HEK293 (cell line): ENCODE measurements at regions not wholly inside any gene's neighbourhood (a gene's known extent, or its start where the extent isn't known, plus 50 kb on each side); places are given as distances from the start of the nearest gene placed in this dataset.

Source experiments
- CTCF ChIA-PET: fragments of 350-600 bp; formaldehyde crosslinking; extraction: SDS; loops from one replicate; lab custom pipeline; 2021; ENCODE audit warnings: antibody characterized with exemption; lab: Yijun Ruan, JAX
- POLR2A ChIA-PET: fragments of 300-600 bp; formaldehyde crosslinking; extraction: SDS; loops from one replicate; lab custom pipeline; 2020; ENCODE audit warnings: antibody characterized with exemption, inconsistent platforms; lab: Yijun Ruan, JAX
- H3K27ac ChIP-seq: fragments of 200-500 bp; sonication (Bioruptor generic); 2 replicates; pipeline ENCODE4 v1.5.1; 2014; ENCODE audit warnings: low read depth, low read length, control low read depth, inconsistent platforms; ENCODE audit errors: extremely low read depth
- H3K36me3 ChIP-seq, 2 experiments: fragments of 200-500 bp in 1 of 2; sonication (Bioruptor generic) in 1 of 2; 1 replicate in 1 of 2; 2 replicates in 1 of 2; pipeline ENCODE4 v1.5.1; 2014 to 2017; ENCODE audit warnings: inconsistent platforms in 2 of 2, low read length in 2 of 2; ENCODE audit not compliant: control insufficient read depth in 2 of 2, insufficient read depth in 1 of 2
- H3K4me1 ChIP-seq: fragments of 200-500 bp; sonication (Bioruptor generic); 2 replicates; pipeline ENCODE4 v1.5.1; 2014; ENCODE audit warnings: mild to moderate bottlenecking, low read length, inconsistent platforms; ENCODE audit not compliant: control insufficient read depth, insufficient read depth
- H3K4me3 ChIP-seq: 2 replicates; pipeline ENCODE4 v1.5.1; 2011; ENCODE audit warnings: low read depth, mild to moderate bottlenecking, control low read depth, low read length, moderate library complexity
- H3K9me3 ChIP-seq: fragments of 200-500 bp; sonication (Bioruptor generic); 2 replicates; pipeline ENCODE4 v1.5.1; 2014; ENCODE audit warnings: low read depth, low read length, inconsistent platforms; ENCODE audit not compliant: control insufficient read depth, insufficient read depth
- AEBP2 ChIP-seq: fragments of 450-650 bp; formaldehyde crosslinking; IDR thresholded peaks from 2 replicates; pipeline ENCODE4 v1.5.1; 2016; ENCODE audit warnings: missing biosample characterization, missing genetic modification characterization, borderline replicate concordance
- BCL11B ChIP-seq: fragments of 450-650 bp; formaldehyde crosslinking; IDR thresholded peaks from 2 replicates; pipeline ENCODE4 v1.5.1; 2016; ENCODE audit warnings: low read depth, missing biosample characterization, missing genetic modification characterization
- GLIS1 ChIP-seq: fragments of 450-650 bp; formaldehyde crosslinking; IDR thresholded peaks from 2 replicates; pipeline ENCODE4 v1.5.1; 2016; ENCODE audit warnings: missing biosample characterization, missing genetic modification characterization
- GLIS2 ChIP-seq: fragments of 450-650 bp; formaldehyde crosslinking; IDR thresholded peaks from 2 replicates; pipeline ENCODE4 v1.5.1; 2016; ENCODE audit warnings: missing biosample characterization, missing genetic modification characterization
- HOXC10 ChIP-seq: sonication (generic); formaldehyde crosslinking; IDR thresholded peaks from 2 replicates; pipeline ENCODE4 v1.8.1; 2023; ENCODE audit warnings: mild to moderate bottlenecking, missing genetic modification reagents
- SETDB1 ChIP-seq: IDR thresholded peaks from one replicate; pipeline ENCODE4 v1.6.1; 2017; ENCODE audit warnings: mild to moderate bottlenecking, low read length, moderate library complexity, mixed read lengths; ENCODE audit not compliant: insufficient read length
- ZBTB10 ChIP-seq: fragments of 450-650 bp; formaldehyde crosslinking; IDR thresholded peaks from 2 replicates; pipeline ENCODE4 v1.5.1; 2016; ENCODE audit warnings: missing biosample characterization, missing genetic modification characterization
- ZNF10 ChIP-seq: fragments of 450-650 bp; formaldehyde crosslinking; IDR thresholded peaks from 2 replicates; pipeline ENCODE4 v1.5.1; 2017; ENCODE audit warnings: missing biosample characterization, missing genetic modification characterization
- ZNF202 ChIP-seq: fragments of 450-650 bp; formaldehyde crosslinking; IDR thresholded peaks from 2 replicates; pipeline ENCODE4 v1.5.1; 2016; ENCODE audit warnings: missing biosample characterization, missing genetic modification characterization, borderline replicate concordance
- ZNF324 ChIP-seq: fragments of 450-650 bp; formaldehyde crosslinking; IDR thresholded peaks from 2 replicates; pipeline ENCODE4 v1.5.1; 2016; ENCODE audit warnings: missing biosample characterization, missing genetic modification characterization
- ZNF404 ChIP-seq: fragments of 450-650 bp; formaldehyde crosslinking; IDR thresholded peaks from 2 replicates; pipeline ENCODE4 v1.5.1; 2017; ENCODE audit warnings: missing biosample characterization, missing genetic modification characterization
- ZNF423 ChIP-seq: fragments of 450-650 bp; formaldehyde crosslinking; IDR thresholded peaks from 2 replicates; pipeline ENCODE4 v1.5.1; 2016; ENCODE audit warnings: missing biosample characterization, missing genetic modification characterization
- ZNF510 ChIP-seq: fragments of 450-650 bp; formaldehyde crosslinking; IDR thresholded peaks from 2 replicates; pipeline ENCODE4 v1.5.1; 2018; ENCODE audit warnings: mild to moderate bottlenecking, missing genetic modification characterization, missing biosample characterization; ENCODE audit not compliant: insufficient replicate concordance
- ZNF530 ChIP-seq: fragments of 450-650 bp; formaldehyde crosslinking; IDR thresholded peaks from 2 replicates; pipeline ENCODE4 v1.5.1; 2016; ENCODE audit warnings: low read depth, missing biosample characterization, missing genetic modification characterization
- ZNF560 ChIP-seq: fragments of 450-650 bp; formaldehyde crosslinking; IDR thresholded peaks from 2 replicates; pipeline ENCODE4 v1.5.1; 2017; ENCODE audit warnings: missing biosample characterization, missing genetic modification characterization, borderline replicate concordance
- ZNF585B ChIP-seq: fragments of 450-650 bp; formaldehyde crosslinking; IDR thresholded peaks from 2 replicates; pipeline ENCODE4 v1.5.1; 2016; ENCODE audit warnings: missing biosample characterization, missing genetic modification characterization
- ZNF654 ChIP-seq: fragments of 450-650 bp; formaldehyde crosslinking; IDR thresholded peaks from 2 replicates; pipeline ENCODE4 v1.5.1; 2016; ENCODE audit warnings: low read depth, missing biosample characterization, missing genetic modification characterization
- ZNF785 ChIP-seq: fragments of 450-650 bp; formaldehyde crosslinking; IDR thresholded peaks from 2 replicates; pipeline ENCODE4 v1.5.1; 2016; ENCODE audit warnings: missing biosample characterization, missing genetic modification characterization
- ZNF792 ChIP-seq: fragments of 450-650 bp; formaldehyde crosslinking; IDR thresholded peaks from 2 replicates; pipeline ENCODE4 v1.5.1; 2016; ENCODE audit warnings: missing biosample characterization, missing genetic modification characterization
- TF ChIP-seq, protein P1 (sequence below): fragments of 450-650 bp; IDR thresholded peaks from 2 replicates; pipeline ENCODE4 v1.5.1; 2018; ENCODE audit warnings: missing biosample characterization, missing genetic modification characterization

DNA sequence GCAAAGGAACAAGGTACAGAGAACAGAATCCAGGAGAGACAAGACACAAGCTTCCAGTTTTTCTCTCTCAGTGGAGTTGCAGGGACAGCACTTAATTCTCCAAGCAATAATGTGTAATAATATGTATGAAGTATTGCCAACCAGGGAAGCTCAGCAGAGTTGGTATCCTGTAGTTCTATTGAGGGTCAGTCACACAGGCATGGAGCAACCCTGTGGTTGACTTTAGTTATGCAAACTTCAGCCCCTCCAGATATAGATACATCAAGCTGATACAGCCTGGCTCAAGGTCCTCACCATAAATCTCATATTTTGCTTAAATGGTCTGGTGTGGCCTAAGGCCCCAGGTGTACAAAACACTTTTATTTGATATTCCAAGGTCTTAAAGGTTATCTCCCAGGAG is 248.6 kb upstream of the EPHA5 start:
- no peak for TF ChIP-seq ZNF510 (tag by site-specific recombination)
- H3K27ac ChIP-seq, result no peak overlapping the region
- no peak overlapping the region for H3K4me3 ChIP-seq
- H3K4me1 ChIP-seq, result no peaks in the 10 kb centered on the region
- POLR2A ChIA-PET, result no interaction called here
- CTCF ChIA-PET, result no interaction called here
- no peaks in the 10 kb centered on the region for H3K9me3 ChIP-seq
- no peaks in the 10 kb centered on the region for H3K36me3 ChIP-seq

DNA sequence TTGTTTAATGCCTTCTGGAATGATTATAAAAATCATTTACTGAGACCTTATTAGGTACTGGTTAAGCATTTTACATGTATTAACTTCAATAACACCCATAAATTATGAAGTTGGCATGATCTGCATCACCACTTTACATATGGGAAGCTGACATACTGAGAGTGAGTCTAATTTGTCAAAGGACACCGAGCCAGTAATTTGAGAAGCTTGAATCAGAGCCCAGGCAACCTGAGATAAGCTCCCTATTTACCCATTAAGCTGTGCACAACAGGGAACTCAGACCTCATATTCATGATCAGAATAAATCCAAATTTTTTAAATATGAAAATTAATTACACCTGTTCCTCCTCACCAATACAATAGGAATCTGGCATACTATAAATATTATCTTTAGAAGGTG is 247.9 kb upstream of the EPHA5 start:
- POLR2A ChIA-PET, result no interaction called here
- TF ChIP-seq ZNF423 (tag by site-specific recombination) (no peak), ZNF324 (tag by site-specific recombination) (no peak), GLIS2 (tag by site-specific recombination) (no peak), ZNF560 (tag by site-specific recombination) (no peak), ZNF654 (tag by site-specific recombination) (no peak), AEBP2 (tag by site-specific recombination) (no peak), ZNF202 (tag by site-specific recombination) (no peak), ZNF404 (tag by site-specific recombination) (no peak), SETDB1 (no peak), ZNF785 (tag by site-specific recombination) (no peak), ZNF792 (tag by site-specific recombination) (no peak), ZBTB10 (tag by site-specific recombination) (no peak), ZNF585B (tag by site-specific recombination) (no peak), HOXC10 (CRISPR knock-in tag) (no peak), GLIS1 (tag by site-specific recombination) (no peak), ZNF530 (tag by site-specific recombination) (no peak), ZNF10 (tag by site-specific recombination) (no peak), BCL11B (no peak)
- TF ChIP-seq, protein P1, sequence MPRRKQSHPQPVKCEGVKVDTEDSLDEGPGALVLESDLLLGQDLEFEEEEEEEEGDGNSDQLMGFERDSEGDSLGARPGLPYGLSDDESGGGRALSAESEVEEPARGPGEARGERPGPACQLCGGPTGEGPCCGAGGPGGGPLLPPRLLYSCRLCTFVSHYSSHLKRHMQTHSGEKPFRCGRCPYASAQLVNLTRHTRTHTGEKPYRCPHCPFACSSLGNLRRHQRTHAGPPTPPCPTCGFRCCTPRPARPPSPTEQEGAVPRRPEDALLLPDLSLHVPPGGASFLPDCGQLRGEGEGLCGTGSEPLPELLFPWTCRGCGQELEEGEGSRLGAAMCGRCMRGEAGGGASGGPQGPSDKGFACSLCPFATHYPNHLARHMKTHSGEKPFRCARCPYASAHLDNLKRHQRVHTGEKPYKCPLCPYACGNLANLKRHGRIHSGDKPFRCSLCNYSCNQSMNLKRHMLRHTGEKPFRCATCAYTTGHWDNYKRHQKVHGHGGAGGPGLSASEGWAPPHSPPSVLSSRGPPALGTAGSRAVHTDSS (tag by site-specific recombination), result no peak
- no peak overlapping the region for H3K27ac ChIP-seq
- CTCF ChIA-PET, result no interaction called here
- no peaks in the 10 kb centered on the region for H3K9me3 ChIP-seq
- no peaks in the 10 kb centered on the region for H3K36me3 ChIP-seq
- no peaks in the 10 kb centered on the region for H3K4me1 ChIP-seq
- no peak overlapping the region for H3K4me3 ChIP-seq
